ENCODE measurements at regions not wholly inside any gene's neighbourhood (a gene's known extent, or its start where the extent isn't known, plus 50 kb on each side); places are given as distances from the start of the nearest gene placed in this dataset.
A peak's percentile ranks its signal among the peaks of the same experiment; 100 is the strongest.

DNA sequence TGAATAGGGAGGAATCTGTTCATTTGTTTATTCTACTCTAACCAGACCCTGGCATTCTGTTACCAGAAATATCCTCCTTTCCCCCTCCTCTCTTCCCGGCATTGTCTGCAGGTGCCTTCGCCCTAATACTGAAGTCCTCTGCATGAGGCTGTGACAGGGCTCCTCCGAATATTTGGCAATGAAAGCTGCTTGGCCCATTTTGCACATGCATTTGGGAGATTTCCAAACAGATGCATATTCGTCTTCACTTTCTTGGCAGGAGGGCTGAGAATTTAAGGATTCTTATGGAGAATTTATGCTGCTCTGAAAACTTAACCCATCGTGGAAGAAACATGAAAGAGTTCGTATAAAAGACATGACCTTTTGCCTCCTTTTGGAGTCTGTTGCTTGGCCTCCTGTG lies 484.0 kb downstream of the ZNF608 start:
- ATAC-seq (peak in 1 of 4 donors; percentile 18), DNase-seq (no peak), FAIRE-seq (no peak)
- WGBS, 2 donors, result 49 to 51% methylated on average over 6 of the region's 6 CpGs
- Histone ChIP-seq H3K4me1 (peaks cover 0 to 15% (median 8%) of the 10 kb centered on the region in 3 donors), H3K9me3 (no peaks in the 10 kb centered on the region), H3K27ac (no peak overlapping the region), H3K27me3 (no peaks in the 10 kb centered on the region), H3K36me3 (no peaks in the 10 kb centered on the region), H3K4me3 (no peak overlapping the region)
- intact Hi-C loops (cut with DNase I), result no loop called here
- TF ChIP-seq, protein P1, sequence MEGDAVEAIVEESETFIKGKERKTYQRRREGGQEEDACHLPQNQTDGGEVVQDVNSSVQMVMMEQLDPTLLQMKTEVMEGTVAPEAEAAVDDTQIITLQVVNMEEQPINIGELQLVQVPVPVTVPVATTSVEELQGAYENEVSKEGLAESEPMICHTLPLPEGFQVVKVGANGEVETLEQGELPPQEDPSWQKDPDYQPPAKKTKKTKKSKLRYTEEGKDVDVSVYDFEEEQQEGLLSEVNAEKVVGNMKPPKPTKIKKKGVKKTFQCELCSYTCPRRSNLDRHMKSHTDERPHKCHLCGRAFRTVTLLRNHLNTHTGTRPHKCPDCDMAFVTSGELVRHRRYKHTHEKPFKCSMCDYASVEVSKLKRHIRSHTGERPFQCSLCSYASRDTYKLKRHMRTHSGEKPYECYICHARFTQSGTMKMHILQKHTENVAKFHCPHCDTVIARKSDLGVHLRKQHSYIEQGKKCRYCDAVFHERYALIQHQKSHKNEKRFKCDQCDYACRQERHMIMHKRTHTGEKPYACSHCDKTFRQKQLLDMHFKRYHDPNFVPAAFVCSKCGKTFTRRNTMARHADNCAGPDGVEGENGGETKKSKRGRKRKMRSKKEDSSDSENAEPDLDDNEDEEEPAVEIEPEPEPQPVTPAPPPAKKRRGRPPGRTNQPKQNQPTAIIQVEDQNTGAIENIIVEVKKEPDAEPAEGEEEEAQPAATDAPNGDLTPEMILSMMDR (IDR thresholded peaks at IDR 0.05), result no peak

DNA sequence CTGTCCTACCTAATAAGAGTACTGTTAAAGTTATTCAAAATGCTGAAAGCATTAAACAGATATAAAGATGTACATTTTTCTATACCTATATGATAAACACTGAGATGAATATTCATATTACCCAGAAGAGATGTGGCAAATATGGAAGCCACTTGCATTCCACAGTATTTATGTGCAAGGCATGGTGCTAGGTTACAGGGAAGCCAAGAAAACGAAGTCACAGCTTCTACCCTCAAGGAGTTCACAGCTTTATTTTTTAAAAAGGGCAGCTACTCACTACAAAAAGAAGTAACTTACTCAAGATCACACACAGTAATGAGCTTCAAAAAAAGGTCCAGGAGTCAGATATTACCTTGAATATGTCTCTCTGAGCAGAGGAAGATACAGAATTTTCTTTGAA lies 484.6 kb downstream of the ZNF608 start:
- H3K27me3 ChIP-seq, result no peaks in the 10 kb centered on the region
- no peaks in the 10 kb centered on the region for H3K9me3 ChIP-seq
- TF ChIP-seq, protein P1 (IDR thresholded peaks at IDR 0.05), result no peak
- intact Hi-C loops (cut with DNase I), result no loop called here
- FAIRE-seq (no peak), DNase-seq (no peak), ATAC-seq (no peak)
- 82 to 94% methylated on average over 1 of the region's 1 CpG for WGBS, 2 donors
- no peaks in the 10 kb centered on the region for H3K36me3 ChIP-seq
- peaks cover 0 to 15% (median 8%) of the 10 kb centered on the region in 3 donors for H3K4me1 ChIP-seq
- no peak overlapping the region for H3K4me3 ChIP-seq
- no peak overlapping the region for H3K27ac ChIP-seq

DNA sequence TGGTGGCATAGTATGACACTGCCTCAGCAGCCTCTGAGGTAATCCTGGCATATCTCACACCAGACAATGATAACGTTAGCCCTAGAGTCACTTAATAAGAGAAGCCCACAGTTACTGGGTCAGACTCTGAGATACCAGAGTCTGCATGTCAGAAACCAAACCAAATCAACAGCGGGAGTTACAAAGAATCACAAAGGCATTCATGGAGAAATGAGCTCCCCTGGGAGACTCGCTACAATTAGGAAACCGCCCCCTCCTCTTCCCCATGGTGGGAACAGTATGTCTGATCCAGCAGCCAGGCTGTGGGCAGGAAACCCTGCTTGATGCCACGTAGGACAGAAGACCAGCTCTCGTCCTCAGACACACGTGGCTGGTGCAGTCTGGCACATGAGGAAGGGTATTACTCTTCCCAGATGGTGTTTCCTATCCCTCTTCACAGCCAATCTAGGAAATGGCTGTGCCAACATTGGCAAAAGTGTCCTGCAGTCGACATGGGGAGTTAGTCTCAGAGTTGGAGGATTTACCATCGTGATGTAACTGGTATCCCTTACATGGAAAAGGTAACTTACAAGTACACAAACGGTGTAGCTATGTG lies 485.4 kb downstream of the ZNF608 start:
- TF ChIP-seq, protein P1 (IDR thresholded peaks at IDR 0.05), result no peak
- WGBS, 2 donors, result 91 to 93% methylated on average over 10 of the region's 10 CpGs
- H3K4me3 ChIP-seq, result no peak overlapping the region

DNA sequence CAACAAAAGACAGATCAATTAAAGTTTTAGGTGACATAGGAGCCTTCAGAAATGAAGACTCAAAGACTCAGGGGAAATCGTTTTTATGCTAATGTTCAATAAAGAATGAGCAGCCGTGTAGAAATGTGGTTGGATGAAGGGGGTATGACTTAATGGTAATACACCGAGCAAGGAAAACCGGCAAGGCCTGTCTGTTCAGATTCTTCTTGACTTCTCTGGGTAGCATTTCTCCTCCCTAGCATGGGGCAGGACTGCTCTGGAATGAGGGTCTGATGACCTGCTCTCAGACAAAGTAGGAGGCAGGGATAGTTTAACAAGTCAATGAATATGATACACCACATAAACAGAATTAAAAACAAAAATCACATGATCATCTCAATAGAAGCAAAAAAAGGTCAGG lies 487.4 kb downstream of the ZNF608 start:
- 86 to 92% methylated on average over 4 of the region's 4 CpGs for WGBS, 2 donors
- no peak overlapping the region for H3K27ac ChIP-seq
- H3K27me3 ChIP-seq, result no peaks in the 10 kb centered on the region
- intact Hi-C loops (cut with DNase I), result no loop called here
- no peak for FAIRE-seq
- no peak for ATAC-seq
- H3K4me1 ChIP-seq, result peaks cover 0 to 15% (median 8%) of the 10 kb centered on the region in 3 donors
- H3K9me3 ChIP-seq, result no peaks in the 10 kb centered on the region
- DNase-seq, result no peak
- no peak overlapping the region for H3K4me3 ChIP-seq
- H3K36me3 ChIP-seq, result no peaks in the 10 kb centered on the region
- TF ChIP-seq, protein P1 (IDR thresholded peaks at IDR 0.05), result no peak

More for the DNA sequence above, 485.4 kb downstream of the ZNF608 start:
- ATAC-seq (no peak), DNase-seq (peak in 1 of 6 donors; percentile 16), FAIRE-seq (no peak)
- Histone ChIP-seq H3K36me3 (no peaks in the 10 kb centered on the region), H3K4me1 (peaks cover 0 to 15% (median 8%) of the 10 kb centered on the region in 3 donors), H3K27me3 (no peaks in the 10 kb centered on the region), H3K27ac (no peak overlapping the region), H3K9me3 (no peaks in the 10 kb centered on the region)
- intact Hi-C loops (cut with DNase I), result no loop called here

DNA sequence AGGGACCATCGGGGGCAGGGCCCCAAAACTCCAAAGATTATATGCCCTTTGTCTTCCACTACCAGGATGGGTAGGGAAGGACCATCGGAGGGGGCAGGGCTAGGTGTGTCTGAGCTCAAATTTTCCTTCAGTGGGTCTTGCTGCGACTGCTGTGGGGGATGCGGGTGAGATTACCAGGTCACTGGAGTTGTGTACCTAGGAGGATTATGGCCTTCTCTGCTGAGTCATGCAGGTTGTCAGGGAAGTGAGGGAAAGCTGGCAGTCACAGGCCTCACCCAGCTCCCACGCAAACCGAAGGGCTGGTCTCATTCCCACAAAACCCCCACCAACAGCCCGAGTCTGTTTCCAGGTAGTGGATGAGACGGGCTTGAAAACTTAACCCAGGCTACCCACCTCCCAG lies 489.4 kb downstream of the ZNF608 start:
- TF ChIP-seq, protein P1 (IDR thresholded peaks at IDR 0.05), result no peak
- DNase-seq (no peak), ATAC-seq (no peak), FAIRE-seq (no peak)
- Histone ChIP-seq H3K4me3 (no peak overlapping the region), H3K4me1 (peaks cover 0 to 6% (median 0%) of the 10 kb centered on the region in 3 donors), H3K36me3 (no peaks in the 10 kb centered on the region), H3K27me3 (no peaks in the 10 kb centered on the region), H3K9me3 (no peaks in the 10 kb centered on the region), H3K27ac (no peak overlapping the region)
- intact Hi-C loops (cut with DNase I), result no loop called here
- 94 to 98% methylated on average over 8 of the region's 8 CpGs for WGBS, 2 donors
